ENCODE measurements at regions not wholly inside any gene's neighbourhood (a gene's known extent, or its start where the extent isn't known, plus 50 kb on each side); places are given as distances from the start of the nearest gene placed in this dataset.

DNA sequence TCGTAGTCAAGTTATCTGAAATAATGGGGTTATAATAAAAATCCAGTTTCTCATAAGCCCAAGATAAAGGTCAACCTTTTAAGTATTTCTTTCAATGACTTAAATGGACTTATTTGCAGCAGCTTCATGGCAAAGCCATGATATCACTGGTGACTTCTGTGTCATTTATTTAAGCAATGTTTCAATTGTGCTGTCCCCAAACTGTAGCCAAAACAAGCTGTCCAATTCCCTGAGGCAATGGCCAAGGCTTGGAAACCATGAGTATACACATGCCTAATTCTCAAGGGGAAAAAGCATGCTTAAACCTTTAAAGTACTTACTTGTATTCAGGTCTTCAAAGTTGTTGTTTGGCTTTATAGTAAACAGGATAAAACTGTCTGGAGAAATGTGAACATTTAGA is 376.4 kb upstream of the TNC start:
- Histone ChIP-seq H3K4me3 (ENCODE audit: low read length) (no peak overlapping the region), H3K36me3 (ENCODE audit: control insufficient read depth, insufficient read depth, low read length) (no peaks in the 10 kb centered on the region), H3K9me3 (ENCODE audit: control insufficient read depth, low read depth, low read length) (no peaks in the 10 kb centered on the region), H3K4me1 (ENCODE audit: control insufficient read depth, insufficient read depth, low read length) (no peaks in the 10 kb centered on the region), H3K27ac (ENCODE audit: low read length) (no peak overlapping the region), H3K27me3 (ENCODE audit: control insufficient read depth, insufficient read depth, low read length) (no peaks in the 10 kb centered on the region)
- no peak for DNase-seq
- 60% methylated on average over 1 of the region's 1 CpG for WGBS (ENCODE audit: insufficient coverage, low lambda C conversion rate)

DNA sequence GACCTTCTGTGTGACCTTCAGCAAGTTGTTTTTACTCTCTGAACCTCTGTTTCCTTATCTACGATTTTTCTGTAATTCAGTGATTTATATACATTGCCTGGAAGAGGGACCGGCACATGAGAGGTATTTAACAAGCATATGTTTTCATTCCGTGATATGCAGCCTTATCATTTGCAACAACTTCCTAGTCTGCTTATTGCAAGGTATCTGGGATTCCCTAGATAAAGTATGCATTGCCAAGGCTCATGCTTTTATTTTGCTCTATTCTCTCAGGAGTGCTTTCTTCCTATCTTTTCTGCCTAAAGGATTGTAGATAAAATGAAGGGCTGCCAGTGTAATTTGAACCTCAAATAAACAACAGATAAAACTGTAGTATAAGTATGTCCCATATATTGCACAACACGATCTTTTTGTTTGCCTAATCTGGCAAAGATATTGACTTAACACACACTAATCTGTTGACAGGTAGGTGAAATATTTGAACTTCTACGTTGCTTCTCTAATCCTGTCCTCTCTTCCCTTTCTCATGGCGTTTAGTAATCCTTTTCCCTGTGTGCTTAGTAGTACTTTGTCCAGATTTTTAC is 377.2 kb upstream of the TNC start:
- 10% methylated on average over 2 of the region's 6 CpGs for WGBS (ENCODE audit: insufficient coverage, low lambda C conversion rate)
- no peaks in the 10 kb centered on the region for H3K9me3 ChIP-seq (ENCODE audit: control insufficient read depth, low read depth, low read length)
- no peaks in the 10 kb centered on the region for H3K4me1 ChIP-seq (ENCODE audit: control insufficient read depth, insufficient read depth, low read length)
- no peaks in the 10 kb centered on the region for H3K36me3 ChIP-seq (ENCODE audit: control insufficient read depth, insufficient read depth, low read length)
- no peaks in the 10 kb centered on the region for H3K27me3 ChIP-seq (ENCODE audit: control insufficient read depth, insufficient read depth, low read length)
- peak; percentile 44 to 77 for DNase-seq
- no peak overlapping the region for H3K4me3 ChIP-seq (ENCODE audit: low read length)
- peak overlapping the region; percentile 3 for H3K27ac ChIP-seq (ENCODE audit: low read length)

DNA sequence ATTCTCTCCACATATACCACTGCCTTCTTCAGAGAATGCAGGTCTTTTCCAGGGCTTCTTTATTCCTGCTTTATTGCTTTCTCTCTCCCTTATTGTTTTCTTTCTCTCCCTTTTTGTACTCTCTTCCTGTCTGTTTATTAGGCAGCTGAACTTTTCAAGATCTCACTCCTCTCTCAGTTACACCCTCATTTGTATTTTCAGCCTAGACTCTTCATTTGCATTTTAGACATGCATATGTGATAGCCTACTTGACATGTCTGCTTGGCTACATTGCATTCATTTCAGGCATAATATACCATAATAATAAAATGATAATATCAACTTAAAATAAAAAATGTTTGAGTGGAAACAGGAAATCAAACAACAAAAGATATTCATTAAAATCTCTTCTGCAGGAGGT is 377.9 kb upstream of the TNC start:
- no peaks in the 10 kb centered on the region for H3K4me1 ChIP-seq (ENCODE audit: control insufficient read depth, insufficient read depth, low read length)

DNA sequence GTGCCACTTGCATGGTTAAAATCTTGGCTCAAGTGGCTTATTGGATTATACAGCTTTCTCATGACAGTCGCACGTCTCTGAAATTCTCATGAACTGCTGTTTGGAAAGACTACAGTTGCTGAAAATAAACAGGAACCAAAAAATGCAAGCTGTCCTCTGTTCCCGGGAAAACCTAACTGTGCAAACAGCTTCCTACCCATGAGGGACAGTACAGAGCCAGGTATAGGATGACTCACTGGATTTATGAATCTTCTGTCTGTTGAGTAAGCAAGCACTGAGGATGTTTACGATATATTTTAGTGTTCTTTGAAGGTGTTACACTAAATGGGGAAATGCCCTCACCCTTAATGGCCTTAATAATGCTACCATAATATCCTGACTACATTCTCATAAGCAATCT is 380.3 kb upstream of the TNC start:
- WGBS (ENCODE audit: insufficient coverage, low lambda C conversion rate), result no CpG with 5 or more reads among the region's 4 CpGs
- DNase-seq, result peak; percentile 12 to 19
- no peaks in the 10 kb centered on the region for H3K27me3 ChIP-seq (ENCODE audit: control insufficient read depth, insufficient read depth, low read length)
- H3K4me3 ChIP-seq (ENCODE audit: low read length), result no peak overlapping the region
- H3K4me1 ChIP-seq (ENCODE audit: control insufficient read depth, insufficient read depth, low read length), result no peaks in the 10 kb centered on the region
- H3K36me3 ChIP-seq (ENCODE audit: control insufficient read depth, insufficient read depth, low read length), result no peaks in the 10 kb centered on the region
- no peak overlapping the region for H3K27ac ChIP-seq (ENCODE audit: low read length)
- H3K9me3 ChIP-seq (ENCODE audit: control insufficient read depth, low read depth, low read length), result no peaks in the 10 kb centered on the region

More for the DNA sequence above, 377.9 kb upstream of the TNC start:
- Histone ChIP-seq H3K9me3 (ENCODE audit: control insufficient read depth, low read depth, low read length) (no peaks in the 10 kb centered on the region), H3K36me3 (ENCODE audit: control insufficient read depth, insufficient read depth, low read length) (no peaks in the 10 kb centered on the region), H3K4me3 (ENCODE audit: low read length) (no peak overlapping the region), H3K27me3 (ENCODE audit: control insufficient read depth, insufficient read depth, low read length) (no peaks in the 10 kb centered on the region), H3K27ac (ENCODE audit: low read length) (peak overlapping the region; percentile 3)
- DNase-seq, result no peak

DNA sequence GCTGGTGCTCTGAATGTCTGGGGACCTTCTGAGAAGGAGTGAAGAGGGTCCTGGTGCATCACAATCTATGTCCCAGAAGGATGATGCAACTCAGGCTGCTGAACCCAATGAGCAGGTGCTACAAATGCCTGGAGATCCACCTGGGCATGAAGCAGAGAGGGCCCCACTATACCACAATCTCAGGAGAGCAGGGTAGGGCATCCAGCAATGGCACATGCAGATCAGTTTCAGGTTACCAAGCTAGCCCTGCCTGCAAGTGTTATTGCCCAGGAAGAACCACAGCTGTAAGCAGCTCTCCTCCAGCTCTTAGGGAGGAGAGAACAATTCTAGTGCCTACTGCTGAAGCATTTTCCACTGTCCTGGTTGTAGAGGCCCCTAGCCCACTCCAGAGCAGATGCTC is 389.2 kb upstream of the TNC start:
- H3K36me3 ChIP-seq (ENCODE audit: control insufficient read depth, insufficient read depth, low read length), result no peaks in the 10 kb centered on the region
- DNase-seq, result no peak
- no peak overlapping the region for H3K4me3 ChIP-seq (ENCODE audit: low read length)
- H3K4me1 ChIP-seq (ENCODE audit: control insufficient read depth, insufficient read depth, low read length), result no peaks in the 10 kb centered on the region
- H3K9me3 ChIP-seq (ENCODE audit: control insufficient read depth, low read depth, low read length), result no peaks in the 10 kb centered on the region
- no peaks in the 10 kb centered on the region for H3K27me3 ChIP-seq (ENCODE audit: control insufficient read depth, insufficient read depth, low read length)
- H3K27ac ChIP-seq (ENCODE audit: low read length), result no peak overlapping the region

DNA sequence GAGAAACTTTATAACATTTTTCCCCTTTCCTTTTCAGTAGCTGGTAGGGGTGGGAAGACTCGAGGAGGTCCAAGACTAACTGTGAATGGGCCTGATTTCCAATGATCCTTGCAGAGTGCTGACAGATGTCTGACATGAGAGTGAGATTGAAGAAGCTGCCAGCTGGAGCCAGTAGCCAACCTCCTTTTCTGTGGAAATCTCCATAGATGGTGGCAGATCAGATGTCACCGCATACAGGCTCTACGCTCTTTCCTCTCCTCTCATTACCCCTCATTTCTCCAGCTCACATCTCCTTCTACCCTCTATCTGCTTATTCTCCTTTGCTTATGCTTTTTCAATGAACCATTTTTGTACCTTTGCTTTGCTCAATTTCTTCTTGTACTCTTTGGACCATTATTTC is 395.2 kb upstream of the TNC start:
- H3K4me1 ChIP-seq (ENCODE audit: control insufficient read depth, insufficient read depth, low read length), result no peaks in the 10 kb centered on the region
- H3K36me3 ChIP-seq (ENCODE audit: control insufficient read depth, insufficient read depth, low read length), result no peaks in the 10 kb centered on the region
- DNase-seq, result no peak
- H3K27me3 ChIP-seq (ENCODE audit: control insufficient read depth, insufficient read depth, low read length), result no peaks in the 10 kb centered on the region
- H3K27ac ChIP-seq (ENCODE audit: low read length), result no peak overlapping the region
- WGBS (ENCODE audit: insufficient coverage, low lambda C conversion rate), result 100% methylated on average over 2 of the region's 3 CpGs
- no peak overlapping the region for H3K4me3 ChIP-seq (ENCODE audit: low read length)
- H3K9me3 ChIP-seq (ENCODE audit: control insufficient read depth, low read depth, low read length), result no peaks in the 10 kb centered on the region

DNA sequence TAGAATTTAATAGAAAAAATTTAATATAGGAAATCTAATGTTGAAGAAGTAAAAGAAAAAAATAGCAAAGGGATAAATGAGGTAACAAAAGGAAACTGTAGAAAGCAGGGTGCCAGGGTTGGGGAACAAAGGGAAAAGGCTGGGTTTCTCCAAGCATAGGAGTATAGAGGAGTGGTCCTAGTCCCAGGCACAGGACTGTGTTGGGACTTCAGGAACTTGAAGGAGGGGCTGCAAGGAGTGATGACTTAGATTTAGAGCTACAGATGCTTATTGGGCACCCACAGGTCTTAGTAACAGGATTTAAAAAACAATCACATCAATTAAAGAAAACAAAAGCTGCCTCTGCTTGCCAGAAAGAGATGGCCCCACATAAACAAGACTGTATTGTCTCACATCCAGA is 396.5 kb upstream of the TNC start:
- Histone ChIP-seq H3K27me3 (ENCODE audit: control insufficient read depth, insufficient read depth, low read length) (no peaks in the 10 kb centered on the region), H3K27ac (ENCODE audit: low read length) (no peak overlapping the region), H3K4me3 (ENCODE audit: low read length) (no peak overlapping the region), H3K36me3 (ENCODE audit: control insufficient read depth, insufficient read depth, low read length) (no peaks in the 10 kb centered on the region), H3K9me3 (ENCODE audit: control insufficient read depth, low read depth, low read length) (no peaks in the 10 kb centered on the region), H3K4me1 (ENCODE audit: control insufficient read depth, insufficient read depth, low read length) (no peaks in the 10 kb centered on the region)
- DNase-seq, result no peak

DNA sequence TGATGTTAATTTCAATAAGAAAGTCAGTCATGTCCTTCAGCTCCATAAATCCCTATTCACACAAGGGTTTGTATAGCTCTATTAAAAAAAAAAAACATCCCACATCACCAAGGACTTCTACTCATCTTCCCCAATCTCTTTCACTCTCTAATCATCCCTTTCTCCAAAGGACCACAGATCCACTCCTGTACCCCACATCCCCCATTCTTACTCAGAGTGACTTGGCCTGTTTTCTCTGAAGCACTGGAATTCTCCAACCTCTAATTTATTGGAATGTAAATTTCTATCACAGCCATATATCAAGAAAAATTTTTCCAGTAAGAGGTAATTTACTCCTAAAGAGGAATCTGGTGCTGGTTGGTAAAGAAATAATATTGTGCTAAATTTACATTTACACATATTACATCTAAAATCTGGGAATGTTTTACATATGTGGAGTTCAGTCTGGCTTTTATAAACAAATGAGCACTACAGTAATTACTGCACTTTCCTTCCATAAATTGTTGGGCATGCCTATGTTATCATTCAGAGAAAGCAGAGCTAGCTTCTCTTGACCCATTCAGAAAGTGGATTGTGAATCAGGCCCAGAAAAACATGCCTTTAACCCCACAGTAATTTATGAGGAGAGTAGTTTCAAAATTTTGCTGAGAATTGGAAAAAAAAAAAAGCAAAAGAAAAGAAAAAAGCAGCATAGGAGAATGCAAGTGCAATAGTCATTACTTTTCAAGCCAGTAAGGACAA is 399.5 kb upstream of the TNC start:
- Histone ChIP-seq H3K27me3 (ENCODE audit: control insufficient read depth, insufficient read depth, low read length) (no peaks in the 10 kb centered on the region), H3K27ac (ENCODE audit: low read length) (no peak overlapping the region), H3K9me3 (ENCODE audit: control insufficient read depth, low read depth, low read length) (no peaks in the 10 kb centered on the region), H3K4me3 (ENCODE audit: low read length) (no peak overlapping the region), H3K36me3 (ENCODE audit: control insufficient read depth, insufficient read depth, low read length) (no peaks in the 10 kb centered on the region), H3K4me1 (ENCODE audit: control insufficient read depth, insufficient read depth, low read length) (no peaks in the 10 kb centered on the region)
- DNase-seq, result no peak

DNA sequence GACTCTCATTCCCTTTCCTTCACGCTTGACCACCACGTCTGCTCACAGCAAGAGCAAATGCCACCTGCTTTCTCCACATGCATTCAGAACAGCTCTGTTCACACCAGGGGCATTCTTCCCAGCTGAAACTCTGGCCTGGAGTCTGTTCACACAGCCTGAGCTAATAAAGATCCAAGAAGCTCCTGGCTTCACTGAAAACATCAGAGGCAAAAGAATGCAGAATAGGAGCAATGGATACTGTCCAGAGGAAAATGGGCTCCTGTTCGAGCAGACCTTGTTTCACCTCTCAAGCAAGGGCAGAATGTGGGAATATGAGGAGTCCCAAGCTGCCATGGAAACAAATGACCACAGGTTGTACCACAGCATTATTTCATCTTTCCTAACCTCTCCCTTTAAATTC is 402.7 kb upstream of the TNC start:
- Histone ChIP-seq H3K9me3 (ENCODE audit: control insufficient read depth, low read depth, low read length) (no peaks in the 10 kb centered on the region), H3K27ac (ENCODE audit: low read length) (no peak overlapping the region), H3K4me1 (ENCODE audit: control insufficient read depth, insufficient read depth, low read length) (no peaks in the 10 kb centered on the region), H3K27me3 (ENCODE audit: control insufficient read depth, insufficient read depth, low read length) (no peaks in the 10 kb centered on the region), H3K36me3 (ENCODE audit: control insufficient read depth, insufficient read depth, low read length) (no peaks in the 10 kb centered on the region), H3K4me3 (ENCODE audit: low read length) (no peak overlapping the region)
- no peak for DNase-seq
- 92% methylated on average over 2 of the region's 3 CpGs for WGBS (ENCODE audit: insufficient coverage, low lambda C conversion rate)

DNA sequence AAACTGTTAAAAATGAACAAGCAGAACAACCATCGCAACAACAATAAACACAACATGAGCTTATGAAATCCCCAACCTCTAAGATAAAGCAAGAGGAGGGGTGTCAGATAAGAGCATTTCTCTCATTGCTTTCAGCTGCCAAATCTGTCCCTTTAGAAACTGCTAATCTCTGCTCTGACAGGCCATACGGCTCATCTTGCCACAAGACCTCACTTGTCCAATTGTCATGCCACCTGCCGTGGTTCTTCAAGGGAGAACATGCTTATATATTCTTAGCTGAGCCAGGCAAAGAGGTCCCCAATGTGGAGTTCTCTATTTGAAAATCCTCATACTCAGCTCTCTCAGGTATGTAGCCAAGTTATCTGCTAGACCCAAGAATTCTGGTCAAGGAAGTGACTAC is 405.0 kb upstream of the TNC start:
- no CpG with 5 or more reads among the region's 3 CpGs for WGBS (ENCODE audit: insufficient coverage, low lambda C conversion rate)
- DNase-seq, result no peak

DNA sequence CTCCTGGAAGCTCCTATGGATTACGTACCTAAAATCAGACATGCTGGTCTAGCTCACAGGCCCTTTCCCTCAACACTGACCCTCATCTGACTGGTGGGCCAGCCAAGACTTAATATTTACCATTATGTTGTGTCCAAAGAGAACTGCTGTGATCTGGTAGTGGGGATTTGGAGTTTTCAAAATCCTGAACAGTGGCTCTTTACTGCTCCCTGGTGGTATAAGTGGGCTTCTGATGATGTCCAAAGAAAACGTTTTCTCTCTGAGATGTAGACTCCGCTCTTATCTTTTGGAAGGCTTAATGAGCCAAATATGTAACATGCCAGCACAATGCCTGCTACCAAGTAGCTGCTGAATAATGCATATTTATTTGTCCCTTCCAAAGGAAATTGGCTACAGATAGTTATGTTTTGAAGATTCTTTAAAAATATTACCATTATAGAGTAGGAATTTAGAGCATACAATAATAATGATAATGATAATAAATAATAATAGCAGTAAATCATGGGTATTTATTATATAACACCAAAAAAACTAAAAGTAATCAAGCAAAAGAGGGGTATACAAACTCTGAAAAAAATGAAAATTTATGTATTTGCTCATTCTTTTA is 406.6 kb upstream of the TNC start:
- no CpG with 5 or more reads among the region's 3 CpGs for WGBS (ENCODE audit: insufficient coverage, low lambda C conversion rate)
- Histone ChIP-seq H3K9me3 (ENCODE audit: control insufficient read depth, low read depth, low read length) (no peaks in the 10 kb centered on the region), H3K4me1 (ENCODE audit: control insufficient read depth, insufficient read depth, low read length) (no peaks in the 10 kb centered on the region), H3K27me3 (ENCODE audit: control insufficient read depth, insufficient read depth, low read length) (no peaks in the 10 kb centered on the region), H3K4me3 (ENCODE audit: low read length) (no peak overlapping the region), H3K27ac (ENCODE audit: low read length) (no peak overlapping the region), H3K36me3 (ENCODE audit: control insufficient read depth, insufficient read depth, low read length) (no peaks in the 10 kb centered on the region)
- DNase-seq, result peak; percentile 37 to 55

More for the DNA sequence above, 405.0 kb upstream of the TNC start:
- H3K27ac ChIP-seq (ENCODE audit: low read length), result no peak overlapping the region
- no peaks in the 10 kb centered on the region for H3K4me1 ChIP-seq (ENCODE audit: control insufficient read depth, insufficient read depth, low read length)
- no peaks in the 10 kb centered on the region for H3K36me3 ChIP-seq (ENCODE audit: control insufficient read depth, insufficient read depth, low read length)
- H3K27me3 ChIP-seq (ENCODE audit: control insufficient read depth, insufficient read depth, low read length), result no peaks in the 10 kb centered on the region
- no peak overlapping the region for H3K4me3 ChIP-seq (ENCODE audit: low read length)
- no peaks in the 10 kb centered on the region for H3K9me3 ChIP-seq (ENCODE audit: control insufficient read depth, low read depth, low read length)

All from large intestine (tissue), 3 donors.